ENCODE measurements at regions not wholly inside any gene's neighbourhood (a gene's known extent, or its start where the extent isn't known, plus 50 kb on each side); places are given as distances from the start of the nearest gene placed in this dataset.

DNA sequence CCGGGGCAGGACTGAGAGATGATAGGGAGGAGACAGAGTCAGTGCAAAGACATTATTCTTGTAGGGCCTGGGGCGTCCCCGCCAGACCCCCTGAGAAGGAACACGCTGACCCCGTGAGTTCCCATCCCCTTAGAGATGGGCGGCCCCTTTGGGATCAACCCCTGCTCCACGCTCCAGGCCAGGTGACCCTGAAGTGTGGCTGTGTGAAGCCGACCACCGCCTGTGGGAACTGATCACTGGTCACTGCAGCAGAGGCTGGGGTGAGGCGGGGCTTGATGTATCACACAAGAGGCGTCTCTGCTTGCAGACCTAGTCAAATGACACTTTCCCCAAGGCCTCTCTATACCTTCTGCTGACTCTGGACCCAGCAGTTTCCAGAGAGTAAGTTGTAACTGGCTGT, 157.4 kb upstream of the TWIST2 start:
- DNase-seq, result no peak

DNA sequence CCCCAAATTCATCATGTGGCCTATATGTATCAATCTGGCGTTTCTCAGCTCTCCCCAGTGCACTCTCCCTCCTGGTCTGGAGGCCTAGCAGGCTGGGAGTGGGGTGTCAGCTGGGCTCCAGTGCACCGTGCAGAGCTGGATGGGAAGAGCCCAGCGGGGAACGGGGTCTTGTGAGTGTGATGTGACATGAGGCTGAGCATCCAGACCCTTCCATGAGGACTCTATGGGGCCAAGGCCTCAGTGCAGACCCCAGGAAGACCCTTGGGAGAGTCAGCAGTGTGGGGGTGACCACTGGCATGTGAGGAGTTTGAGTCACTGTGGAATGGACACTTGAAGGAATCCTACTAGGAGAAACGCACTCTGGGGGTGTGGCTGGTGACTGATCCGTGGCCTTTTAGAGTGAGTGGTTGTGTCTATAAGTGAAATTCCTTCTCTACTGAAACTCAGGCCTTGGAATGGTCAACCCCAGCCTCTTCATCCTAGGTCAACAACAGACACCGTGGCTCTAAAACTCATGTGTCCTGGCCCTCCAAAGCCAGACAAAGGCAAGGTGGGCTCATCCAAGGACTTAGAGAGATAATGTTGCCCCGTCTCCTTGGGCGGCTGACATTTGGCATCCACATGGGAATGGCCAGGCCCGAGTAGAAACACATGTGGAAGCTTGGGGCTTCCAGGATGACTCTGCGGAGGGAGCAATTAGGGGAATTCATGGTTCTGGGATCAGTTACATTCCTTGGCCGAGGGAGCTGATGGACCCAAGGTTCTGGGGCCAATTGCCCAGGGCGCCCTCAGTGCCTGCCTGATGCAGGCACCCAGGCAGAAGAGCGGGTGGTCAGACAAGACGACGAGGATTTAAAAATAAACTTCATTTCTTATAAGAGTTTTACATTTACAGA, 156.0 kb upstream of the TWIST2 start:
- no peak for DNase-seq

DNA sequence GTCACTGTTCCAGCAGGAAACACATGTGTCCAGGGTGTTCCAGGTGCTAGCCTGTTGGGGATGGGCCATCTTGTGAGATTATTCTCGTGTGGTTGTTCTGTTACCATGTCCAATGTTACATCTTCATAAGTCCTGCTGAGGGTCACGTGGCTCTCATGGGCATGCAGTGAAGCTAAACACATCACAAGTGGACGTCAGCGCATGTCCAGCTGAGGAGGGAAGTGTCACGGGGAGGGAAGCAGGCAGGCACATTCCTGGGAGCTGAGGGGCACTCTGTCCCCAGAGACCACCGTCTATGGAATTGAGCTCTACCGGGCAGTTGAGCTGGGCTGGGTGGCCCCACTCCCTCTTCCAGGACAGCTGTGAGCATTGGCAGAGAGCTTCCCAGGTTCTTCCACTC, 155.3 kb upstream of the TWIST2 start:
- no peak for DNase-seq

DNA sequence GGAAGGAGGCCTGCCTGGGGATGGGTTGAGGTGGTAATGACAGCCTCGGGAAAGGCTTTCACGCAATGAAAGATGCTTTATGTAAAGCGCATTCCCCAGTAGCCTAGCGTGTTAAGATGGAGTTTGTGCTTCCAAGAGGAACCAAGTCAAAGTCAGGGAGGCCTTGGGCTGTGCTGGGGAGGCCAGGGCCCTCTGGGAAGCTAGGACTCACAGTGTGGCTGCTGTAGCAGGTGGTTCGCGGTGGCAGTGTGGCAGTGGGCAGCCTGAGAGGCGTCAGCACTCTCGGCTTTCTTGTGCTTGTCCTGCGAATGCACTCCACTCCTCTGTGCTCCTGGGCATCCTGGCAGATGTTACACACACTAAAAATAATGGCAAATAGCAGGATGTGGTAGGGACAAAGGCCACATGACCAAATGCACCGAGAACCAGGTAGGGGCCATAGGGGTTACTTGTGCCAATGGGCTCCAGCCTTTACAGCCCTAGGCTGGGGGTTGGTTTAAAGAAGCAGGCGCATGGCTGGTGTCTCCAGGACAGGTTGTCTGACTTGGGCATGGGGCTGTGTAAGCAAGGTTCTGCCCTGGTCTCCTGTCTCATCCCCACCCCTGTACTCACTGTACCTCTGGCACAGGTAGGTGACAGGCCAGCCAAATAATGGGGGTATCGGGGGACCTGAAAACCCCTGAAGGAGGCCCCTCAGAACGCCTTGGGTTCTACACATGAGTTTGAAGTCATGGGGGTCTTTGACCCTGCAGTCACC, 154.4 kb upstream of the TWIST2 start:
- no peak for DNase-seq

DNA sequence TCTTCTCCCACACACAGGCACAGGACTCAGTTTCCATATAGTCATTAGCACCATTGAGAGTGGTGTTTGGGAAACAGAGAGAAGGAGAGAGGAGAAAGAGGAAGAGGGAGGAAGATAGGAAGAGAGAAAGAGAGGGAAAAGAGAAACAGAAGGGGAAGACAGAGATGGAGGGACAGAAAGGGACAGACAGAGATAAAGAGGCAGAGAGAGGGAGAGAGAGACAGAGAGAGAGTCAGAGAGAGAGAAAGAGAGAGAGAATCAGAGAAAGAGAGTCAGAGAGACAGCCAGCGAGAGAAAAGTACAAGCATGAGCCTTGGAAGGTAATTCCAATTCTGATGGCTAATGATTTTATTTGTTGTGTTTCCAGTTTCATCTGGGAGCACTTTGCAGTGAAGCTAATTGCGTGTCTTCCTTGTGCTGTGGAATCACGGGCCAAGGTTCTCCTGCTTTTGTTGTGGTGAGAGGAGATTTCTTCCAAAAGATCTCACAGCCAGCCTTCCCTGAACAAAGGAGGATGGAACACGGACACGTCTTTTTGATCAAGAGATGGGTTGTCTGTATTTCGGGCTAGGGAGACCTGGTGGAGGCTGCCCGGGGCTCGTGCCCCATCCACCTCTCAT, 153.6 kb upstream of the TWIST2 start:
- no peak for DNase-seq

DNA sequence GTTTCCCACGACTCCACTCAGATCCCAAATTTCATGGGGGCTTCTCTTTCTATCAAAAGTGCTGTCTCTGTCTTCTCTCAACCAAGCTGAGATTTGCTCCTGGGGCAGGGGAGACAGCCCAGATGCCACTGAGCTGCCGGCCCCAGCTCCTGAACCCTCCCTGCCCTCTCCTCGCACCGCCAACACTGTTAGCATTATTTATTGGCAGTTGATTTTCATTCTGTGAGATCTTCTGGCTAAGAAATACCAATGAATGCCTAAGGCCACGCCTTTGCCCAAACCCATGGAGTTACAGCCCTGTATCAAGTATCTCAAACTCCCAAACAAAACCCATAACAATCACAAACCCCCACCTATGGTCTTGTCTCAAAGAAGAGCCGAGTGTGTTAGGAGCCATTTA, 153.0 kb upstream of the TWIST2 start:
- DNase-seq, result no peak

DNA sequence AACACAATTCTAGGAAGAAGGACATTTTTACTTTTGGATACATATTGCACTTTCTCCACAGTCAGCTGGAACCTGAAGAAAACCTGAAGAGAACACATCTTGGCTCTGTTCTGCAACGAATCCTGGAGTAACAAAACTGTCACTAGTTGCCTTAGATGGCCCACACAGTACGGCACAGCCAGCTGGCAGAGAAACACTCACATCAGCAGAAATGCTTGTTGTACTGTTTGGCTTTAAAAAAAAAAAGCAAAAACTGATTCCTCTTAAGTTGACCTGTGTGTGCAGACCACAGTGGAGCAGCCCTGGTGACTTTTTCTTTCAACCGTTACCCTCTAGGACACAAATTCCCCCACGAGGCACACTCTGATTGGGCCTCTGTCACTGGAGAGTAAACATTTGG, 152.3 kb upstream of the TWIST2 start:
- DNase-seq, result no peak

DNA sequence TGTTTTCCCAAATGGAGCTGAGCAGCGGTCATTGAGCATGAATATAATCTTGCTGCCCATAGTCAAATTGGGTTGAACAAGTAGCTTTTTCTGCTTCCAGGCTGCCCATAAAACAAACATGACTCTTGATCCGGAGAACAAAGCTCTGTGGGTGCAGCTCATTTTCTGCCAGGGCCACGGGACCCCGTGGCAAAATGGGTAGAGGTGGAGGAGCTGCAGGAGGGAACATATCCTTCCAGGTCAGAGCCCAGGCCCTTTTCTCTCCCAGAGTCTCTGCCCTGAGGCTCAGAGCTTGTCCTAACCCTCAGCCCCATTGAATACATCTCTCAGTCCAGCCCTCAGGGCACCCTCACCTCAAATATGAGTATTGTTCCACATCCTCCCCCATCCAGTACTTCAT, 151.6 kb upstream of the TWIST2 start:
- DNase-seq, result no peak

DNA sequence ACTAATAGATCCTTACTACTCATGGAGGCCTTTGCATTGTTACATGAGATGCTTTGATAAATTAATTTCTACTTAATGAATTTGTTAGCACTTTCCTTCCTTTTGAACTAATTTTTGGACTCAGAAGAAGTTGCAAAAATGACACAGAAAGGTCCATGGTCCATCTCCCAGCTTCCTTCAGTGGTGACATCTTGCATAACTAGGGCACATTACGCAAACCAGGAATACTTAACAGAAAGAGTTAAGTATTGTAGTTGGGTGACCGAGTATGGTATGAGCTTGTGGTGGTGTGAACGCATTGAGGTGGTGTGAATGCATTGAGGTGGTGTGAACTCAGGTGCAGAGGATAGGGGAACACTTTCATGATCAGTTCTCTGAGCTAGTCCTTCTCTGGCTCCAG, 151.1 kb upstream of the TWIST2 start:
- DNase-seq, result no peak

DNA sequence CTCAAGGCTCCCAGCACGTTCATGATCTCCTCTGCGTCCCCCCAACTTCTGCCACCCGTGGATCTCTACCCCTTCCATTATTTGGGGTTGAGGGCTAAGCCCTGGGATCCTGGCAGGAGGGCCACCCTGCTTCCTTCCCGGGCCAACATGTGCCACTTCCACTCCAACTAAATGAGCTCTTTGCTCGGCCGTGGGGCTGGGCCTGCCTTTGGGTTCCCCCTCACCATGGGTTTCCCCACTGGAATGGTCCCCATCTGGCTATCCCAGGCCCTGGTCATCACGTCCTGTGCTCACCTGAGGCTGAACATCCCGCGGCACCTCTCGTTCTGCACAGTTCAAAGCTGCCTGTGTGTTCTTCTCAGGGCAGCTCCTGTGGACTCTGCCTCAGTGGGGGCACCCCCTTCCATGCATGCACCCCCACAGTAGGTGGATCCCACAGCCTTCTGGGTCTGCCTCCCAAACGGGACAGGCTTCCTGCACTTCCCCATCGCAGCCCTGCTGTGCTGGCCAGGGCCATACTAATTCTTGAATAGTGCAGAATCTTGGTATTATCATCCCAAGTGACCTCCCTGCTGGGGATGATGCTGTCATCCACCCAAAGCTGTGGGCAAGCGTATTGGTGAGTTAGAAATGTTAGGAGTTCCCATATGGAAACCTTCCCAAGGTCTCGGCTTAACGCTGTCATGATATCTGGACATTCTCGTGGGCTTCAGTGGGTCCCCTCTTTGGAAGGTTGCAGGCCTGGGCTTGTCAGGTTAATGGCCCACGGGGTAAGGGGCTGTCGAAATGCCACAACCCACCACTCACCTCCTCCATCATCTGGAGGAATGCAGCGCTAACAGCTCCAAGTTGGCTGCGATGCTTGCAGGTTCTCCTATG, 150.5 kb upstream of the TWIST2 start:
- no peak for DNase-seq

DNA sequence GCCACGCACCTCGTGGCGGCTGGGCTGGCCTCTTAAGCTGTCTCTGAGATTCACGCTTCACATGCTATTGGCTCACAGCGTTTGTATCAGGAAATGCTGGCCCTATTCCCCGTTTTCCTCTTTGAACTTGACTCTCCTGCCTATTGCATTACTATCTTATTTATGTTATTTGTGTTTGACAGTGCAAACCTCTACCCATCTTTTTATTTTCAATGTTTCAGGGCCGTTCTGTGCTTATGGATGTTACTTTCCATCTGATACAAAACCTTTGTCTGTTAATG, 149.9 kb upstream of the TWIST2 start:
- DNase-seq, result no peak

DNA sequence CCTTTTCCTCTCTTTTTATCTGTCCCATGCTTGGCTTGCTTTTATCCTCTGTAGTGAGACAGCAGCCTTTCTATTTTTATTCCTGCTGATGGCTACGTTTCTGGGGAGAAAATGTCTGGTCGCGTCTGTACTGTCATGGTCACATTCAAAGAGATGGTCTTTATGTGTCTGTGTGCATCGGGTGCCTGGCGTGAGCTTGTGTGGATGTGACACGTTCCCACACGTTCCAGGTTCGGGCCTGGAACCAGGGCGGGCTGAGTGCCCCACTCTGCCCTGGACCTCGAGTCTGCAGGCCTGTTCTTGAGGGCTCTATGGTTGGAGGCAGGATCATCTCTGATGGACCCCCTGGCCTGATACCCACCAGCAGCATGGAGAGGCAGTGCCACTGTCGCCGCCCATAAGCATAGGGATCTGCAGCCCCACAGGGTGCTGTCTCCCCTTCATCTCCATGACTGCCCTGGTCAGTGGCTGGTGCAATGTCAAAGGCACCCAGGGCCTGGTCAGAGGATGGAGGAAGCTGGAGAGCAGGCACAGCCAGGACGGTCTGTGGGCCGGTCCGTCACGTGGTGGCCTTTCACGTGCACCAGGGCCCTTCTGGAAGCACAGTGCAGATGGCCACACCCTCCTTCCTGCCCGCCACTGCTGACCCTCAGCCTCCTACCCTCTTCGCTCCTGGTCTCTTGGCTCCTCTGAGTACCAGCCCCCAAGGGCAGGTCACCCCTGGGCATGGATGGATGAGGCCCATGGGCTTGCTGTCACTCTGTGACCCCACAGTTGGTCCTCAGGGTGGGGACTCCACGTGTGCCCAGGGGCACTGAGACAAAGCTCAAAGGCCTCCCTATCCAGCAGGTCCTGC, 149.2 kb upstream of the TWIST2 start:
- DNase-seq, result no peak

DNA sequence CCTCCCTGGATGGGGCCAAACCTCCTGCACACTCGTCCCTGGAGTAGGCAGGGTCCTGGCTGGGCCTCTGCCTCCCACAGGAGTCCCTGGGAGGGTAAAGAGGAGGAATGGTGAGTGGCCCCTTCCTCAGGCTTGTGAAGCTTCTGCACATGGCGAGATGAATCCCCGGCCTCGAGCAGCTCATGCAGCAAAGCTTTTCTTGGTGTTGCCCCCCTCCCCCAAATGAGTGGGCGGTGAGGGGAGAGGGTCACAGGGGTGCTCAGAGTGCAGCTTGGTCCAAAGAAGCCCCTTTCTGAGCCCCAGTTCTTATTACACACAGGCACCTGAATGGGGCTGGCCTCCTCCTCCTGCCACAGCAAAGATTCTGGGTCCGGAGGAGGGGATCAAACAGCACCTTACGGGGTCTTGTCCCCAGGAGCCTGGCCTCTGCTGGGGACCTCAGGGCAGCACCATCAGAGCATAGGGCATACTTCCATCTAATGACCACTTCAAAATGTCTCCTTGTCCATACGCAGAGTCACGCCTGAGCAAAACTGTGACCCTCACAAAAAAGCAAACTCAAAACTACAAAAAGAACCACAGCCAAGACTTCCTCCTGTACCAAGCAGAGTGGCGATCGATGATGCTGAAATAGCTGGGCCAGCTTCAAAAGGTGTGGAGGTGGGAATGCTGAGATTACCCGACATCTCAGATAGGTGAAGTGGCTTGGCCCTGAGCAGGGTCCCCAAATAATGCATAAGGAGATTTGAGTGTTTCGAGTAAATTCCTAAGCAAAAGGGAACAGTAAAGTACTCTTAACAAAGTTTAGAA, 148.4 kb upstream of the TWIST2 start:
- DNase-seq, result no peak

DNA sequence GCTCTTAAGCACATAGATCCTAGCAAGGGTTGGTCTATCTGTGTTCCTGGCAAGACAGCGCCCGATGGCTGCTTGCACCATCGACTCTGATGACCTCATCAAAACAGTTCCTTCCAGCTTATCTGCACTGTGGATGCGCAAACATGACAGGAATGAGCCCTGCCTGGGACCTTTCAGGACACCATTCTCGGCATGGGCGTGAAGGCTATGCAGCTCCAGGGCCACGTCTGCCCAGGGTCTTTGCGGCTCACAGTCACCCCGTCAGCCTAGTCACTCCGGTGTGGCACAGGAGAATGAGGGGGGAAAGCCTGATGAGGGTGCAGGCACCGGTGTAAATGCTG, 147.8 kb upstream of the TWIST2 start:
- no peak for DNase-seq

DNA sequence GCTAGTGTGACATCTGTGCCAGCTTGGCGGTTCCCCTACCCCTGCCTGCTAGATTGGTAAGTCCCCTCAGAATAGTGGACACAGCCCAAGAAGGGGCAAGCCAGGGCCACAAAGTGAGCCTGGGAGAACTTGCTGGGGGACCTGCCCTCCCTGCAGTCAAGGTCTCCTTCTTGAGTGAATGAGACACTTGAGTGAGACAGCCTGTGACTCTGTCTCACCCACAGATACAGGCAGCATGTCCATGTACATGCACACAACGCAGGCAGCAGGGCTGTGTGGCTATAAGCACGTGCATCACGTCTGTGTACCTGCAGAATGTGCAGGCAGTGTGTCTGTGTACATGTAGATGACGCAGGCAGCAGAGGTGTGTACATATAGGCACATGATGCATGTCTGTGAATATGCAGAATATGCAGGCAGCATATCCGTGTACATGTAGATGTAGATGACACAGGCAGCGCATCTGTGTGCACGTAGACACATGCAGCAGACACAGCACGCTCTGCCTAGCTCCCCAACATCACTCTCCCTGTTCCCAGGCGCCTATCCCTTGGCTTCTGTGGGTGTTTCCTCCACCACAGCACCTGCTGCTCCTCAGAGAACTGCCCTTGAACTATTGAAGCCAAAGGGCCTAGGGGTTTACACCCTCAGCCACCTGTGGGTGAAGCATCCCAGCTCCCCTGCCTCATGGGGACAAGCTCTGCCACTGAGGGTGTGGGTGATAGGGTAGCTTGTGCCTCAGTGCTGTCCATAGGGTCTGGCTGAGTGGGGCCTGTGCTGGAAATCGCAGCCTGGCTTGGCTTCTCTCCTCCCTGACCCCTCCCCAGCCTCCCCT, 147.2 kb upstream of the TWIST2 start:
- DNase-seq, result no peak

DNA sequence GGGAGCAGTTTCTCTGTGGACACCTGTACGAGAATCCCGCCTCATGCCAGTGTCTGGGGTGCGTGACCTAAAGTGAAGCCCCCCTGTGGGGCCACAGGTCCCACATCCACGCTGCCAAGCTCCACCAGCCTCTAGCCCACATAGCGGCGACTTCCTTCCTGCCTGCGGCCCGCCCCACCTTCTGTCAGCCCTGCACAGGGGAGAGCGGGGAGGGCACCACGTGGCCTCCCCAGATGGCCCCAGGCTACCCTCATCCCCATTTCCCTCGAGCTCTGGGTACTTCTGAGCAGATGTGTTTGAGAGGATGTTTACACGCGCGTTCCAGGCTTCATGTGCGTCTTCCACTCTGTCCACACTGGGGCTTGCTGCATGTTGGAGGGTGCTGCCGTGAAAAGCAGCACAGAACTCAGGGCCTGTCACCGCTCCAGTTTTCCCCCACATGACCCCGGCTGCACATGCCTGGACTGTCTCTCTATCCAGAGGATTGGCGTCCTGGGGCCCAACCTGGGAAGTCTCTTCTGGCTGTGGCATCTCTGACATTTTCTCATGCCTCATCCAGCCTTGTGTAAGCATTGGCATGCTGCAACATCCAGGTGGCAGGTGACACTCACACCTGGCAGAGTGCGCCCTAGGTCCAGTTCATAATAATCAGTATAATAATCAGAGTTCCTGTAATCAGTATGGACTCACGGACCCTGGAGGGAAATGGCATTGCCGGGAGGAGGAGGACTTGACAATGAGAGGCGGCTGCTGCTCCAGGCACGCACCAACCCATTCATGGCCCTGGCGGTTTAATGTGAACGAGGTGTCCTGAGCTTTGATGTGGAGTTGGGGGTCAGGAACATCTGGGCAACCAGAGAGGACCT, 146.3 kb upstream of the TWIST2 start:
- DNase-seq, result no peak

DNA sequence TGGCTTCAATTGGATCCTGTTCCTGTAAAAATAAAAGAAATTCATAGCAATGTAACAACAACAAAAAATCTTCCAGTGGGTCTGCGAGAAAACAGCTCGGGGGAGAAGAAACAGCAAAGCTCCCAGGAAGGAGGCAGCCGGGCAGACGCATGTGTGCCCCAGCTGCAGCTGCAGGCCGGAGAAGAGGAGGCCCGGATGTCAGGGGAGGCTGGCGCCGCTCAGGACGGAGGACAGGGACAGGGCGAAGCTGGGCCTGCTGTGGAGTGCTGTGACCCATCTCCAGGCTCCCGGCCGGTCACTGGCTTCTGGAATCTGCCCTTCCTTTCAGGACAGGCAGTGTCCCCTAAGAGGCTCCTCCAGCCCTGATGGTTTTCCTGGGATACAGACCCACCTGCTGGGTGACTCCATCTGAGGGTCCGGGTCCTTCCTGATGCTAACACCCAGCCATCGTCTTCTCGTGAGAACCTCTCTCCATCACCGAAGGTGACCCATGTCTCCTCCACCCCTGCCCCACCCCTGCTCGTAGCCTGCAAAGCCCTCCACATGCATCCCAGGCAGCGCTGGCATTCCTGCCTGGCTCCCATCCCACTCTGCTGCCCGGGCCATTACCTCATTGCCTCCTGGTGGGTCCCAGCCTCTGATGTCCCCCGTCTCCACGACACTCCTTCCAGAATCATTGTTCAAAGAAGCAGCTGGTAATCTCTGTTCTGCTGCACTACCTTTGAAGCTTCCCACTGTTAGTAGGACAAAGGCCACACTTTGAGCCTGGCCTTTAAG, 145.4 kb upstream of the TWIST2 start:
- DNase-seq, result no peak

DNA sequence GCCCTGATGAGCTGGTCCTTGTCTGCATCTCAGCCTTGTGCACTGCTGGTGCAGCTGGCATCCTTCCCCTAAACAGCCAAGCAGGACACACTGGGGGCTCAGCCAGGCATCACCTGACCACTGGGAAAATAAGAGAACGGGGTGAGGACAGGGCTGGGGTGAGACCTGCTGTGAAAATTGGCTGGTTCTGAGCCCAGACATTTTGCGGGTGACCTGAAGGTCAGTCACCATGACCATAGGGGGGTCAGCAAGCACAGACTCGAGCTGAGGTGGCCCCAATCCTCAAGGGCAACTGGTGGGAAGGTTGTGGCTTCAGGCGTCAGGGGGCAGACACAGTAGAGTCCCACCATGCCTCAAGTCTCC, 144.9 kb upstream of the TWIST2 start:
- no peak for DNase-seq

DNA sequence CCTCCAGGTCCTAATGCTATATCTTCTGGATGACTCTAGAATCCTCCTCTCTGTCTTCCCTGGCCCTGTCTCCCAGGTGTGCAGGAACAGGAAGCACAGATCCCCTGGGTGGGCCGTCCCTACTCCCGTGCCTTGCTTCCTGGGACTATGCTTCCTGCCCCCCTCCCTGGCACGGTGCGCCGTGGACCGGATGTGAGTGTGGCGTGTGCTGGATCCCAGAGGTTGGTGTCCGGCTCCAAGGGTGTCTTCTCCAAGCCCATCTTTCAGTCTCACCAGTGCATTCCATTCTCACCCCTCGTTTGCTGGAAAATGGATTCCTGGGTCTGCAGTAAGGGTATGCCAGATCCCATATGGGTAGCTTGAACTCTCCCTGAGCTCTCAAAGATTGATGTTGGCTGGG, 144.4 kb upstream of the TWIST2 start:
- no peak for DNase-seq

Data from NCI-H2029 treated with DMSO at 0.1 percent for 48 hours (cell line).